Neural crest cell (in vitro differentiated cells): ENCODE measurements at regions not wholly inside any gene's neighbourhood (a gene's known extent, or its start where the extent isn't known, plus 50 kb on each side); places are given as distances from the start of the nearest gene placed in this dataset.

Experiments used
- DNase-seq: peaks from one replicate; pipeline ENCODE4 v3.0.0; 2021; ENCODE audit warnings: low read depth, mixed read lengths, low spot score
- H3K27ac Mint-ChIP-seq: one replicate; pipeline ENCODE4 v1.8.0; 2021; ENCODE audit warnings: mild to moderate bottlenecking, mixed read lengths; ENCODE audit not compliant: unreplicated experiment
- H3K27me3 Mint-ChIP-seq: 2 replicates; pipeline ENCODE4 v1.8.0; 2021; ENCODE audit warnings: low read depth, mild to moderate bottlenecking, mixed read lengths
- H3K36me3 Mint-ChIP-seq: 2 replicates; pipeline ENCODE4 v1.8.0; 2021; ENCODE audit warnings: low read depth, mild to moderate bottlenecking, mixed read lengths
- H3K4me1 Mint-ChIP-seq: 2 replicates; pipeline ENCODE4 v1.8.0; 2021; ENCODE audit warnings: mixed read lengths
- H3K4me3 Mint-ChIP-seq: one replicate; pipeline ENCODE4 v1.8.0; 2021; ENCODE audit warnings: mild to moderate bottlenecking, mixed read lengths
- H3K9me3 Mint-ChIP-seq: 2 replicates; pipeline ENCODE4 v1.8.0; 2021; ENCODE audit warnings: mixed read lengths
- CTCF ChIP-seq: fragments of 200-600 bp; sonication (generic); conservative IDR thresholded peaks from 2 replicates; pipeline ENCODE4 v1.5.0; 2021; ENCODE audit warnings: antibody characterized with exemption, mild to moderate bottlenecking

- H3K36me3 Mint-ChIP-seq: no peaks in the 10 kb centered on the region
- H3K27ac Mint-ChIP-seq: peak overlapping the region; percentile 69
- H3K4me1 Mint-ChIP-seq: peaks cover 25% of the 10 kb centered on the region
- no peak overlapping the region for H3K4me3 Mint-ChIP-seq
- H3K9me3 Mint-ChIP-seq: peaks cover 3% of the 10 kb centered on the region
- H3K27me3 Mint-ChIP-seq: no peaks in the 10 kb centered on the region
- DNase-seq: no peak
- TF ChIP-seq CTCF: no peak
Measured at GRCh38 chr9:87267251-87268070, 230.2 kb upstream of the DAPK1 start.

GRCh38 chr9:87269296-87270176, 228.1 kb upstream of the DAPK1 start:
- TF ChIP-seq CTCF: no peak
- H3K27ac Mint-ChIP-seq: no peak overlapping the region

GRCh38 chr9:87270221-87270847, 227.3 kb upstream of the DAPK1 start:
- no peak for TF ChIP-seq CTCF
- no peaks in the 10 kb centered on the region for H3K27me3 Mint-ChIP-seq
- no peaks in the 10 kb centered on the region for H3K36me3 Mint-ChIP-seq
- H3K9me3 Mint-ChIP-seq: no peaks in the 10 kb centered on the region
- peaks cover 25% of the 10 kb centered on the region for H3K4me1 Mint-ChIP-seq
- DNase-seq: peak; percentile 4
- H3K27ac Mint-ChIP-seq: peak overlapping the region; percentile 11
- H3K4me3 Mint-ChIP-seq: no peak overlapping the region

More at GRCh38 chr9:87269296-87270176, 228.1 kb upstream of the DAPK1 start:
- no peaks in the 10 kb centered on the region for H3K36me3 Mint-ChIP-seq
- peaks cover 25% of the 10 kb centered on the region for H3K4me1 Mint-ChIP-seq
- no peak for DNase-seq
- no peaks in the 10 kb centered on the region for H3K27me3 Mint-ChIP-seq
- no peaks in the 10 kb centered on the region for H3K9me3 Mint-ChIP-seq
- H3K4me3 Mint-ChIP-seq: no peak overlapping the region

GRCh38 chr9:87270848-87271234, 226.8 kb upstream of the DAPK1 start:
- no peak overlapping the region for H3K4me3 Mint-ChIP-seq
- no peaks in the 10 kb centered on the region for H3K36me3 Mint-ChIP-seq
- no peaks in the 10 kb centered on the region for H3K9me3 Mint-ChIP-seq
- no peak overlapping the region for H3K27ac Mint-ChIP-seq
- H3K4me1 Mint-ChIP-seq: peaks cover 25% of the 10 kb centered on the region
- TF ChIP-seq CTCF: no peak
- DNase-seq: no peak
- no peaks in the 10 kb centered on the region for H3K27me3 Mint-ChIP-seq

- Mint-ChIP-seq H3K27ac (no peak overlapping the region), H3K27me3 (no peaks in the 10 kb centered on the region), H3K4me3 (no peak overlapping the region), H3K4me1 (peaks cover 25% of the 10 kb centered on the region), H3K9me3 (no peaks in the 10 kb centered on the region), H3K36me3 (no peaks in the 10 kb centered on the region)
- DNase-seq: no peak
- TF ChIP-seq CTCF: no peak
Measured at GRCh38 chr9:87271696-87272477, 225.8 kb upstream of the DAPK1 start.
